Transverse colon (tissue), 4 donors: ENCODE measurements at regions not wholly inside any gene's neighbourhood (a gene's known extent, or its start where the extent isn't known, plus 50 kb on each side); places are given as distances from the start of the nearest gene placed in this dataset.
"Not testable (repeated sequence)": the region's sequence is repeated elsewhere in the genome, so short reads cannot be mapped to it uniquely, and the experiment has no call there.

Source experiments
- DNase-seq: peaks from one replicate; pipeline ENCODE4 v3.0.0-alpha.2; 2019
- H3K27ac ChIP-seq, 4 donors: fragments of 200-600 bp; sonication (generic); 2 replicates each; pipeline ENCODE4 v1.5.1; 2016 to 2018; ENCODE audit warnings: inconsistent platforms in 4 of 4
- H3K27me3 ChIP-seq: fragments of 200-600 bp; sonication (generic); 2 replicates; pipeline ENCODE4 v1.5.1; 2017; ENCODE audit warnings: inconsistent platforms
- H3K36me3 ChIP-seq, 4 donors: fragments of 200-600 bp; sonication (generic); 2 replicates each; pipeline ENCODE4 v1.5.1; 2017 to 2019; ENCODE audit warnings: inconsistent platforms in 4 of 4
- H3K4me1 ChIP-seq, 4 donors: fragments of 200-600 bp; sonication (generic); 2 replicates each; pipeline ENCODE4 v1.5.1; 2017 to 2020; ENCODE audit warnings: inconsistent platforms in 4 of 4
- H3K4me3 ChIP-seq, 4 donors: fragments of 200-600 bp; sonication (generic); 1 replicate in 1 of 4; 2 replicates in 3 of 4; pipeline versions ENCODE4 v1.5.1 to v1.6.1; 2017 to 2019; ENCODE audit warnings: inconsistent platforms in 4 of 4
- H3K9me3 ChIP-seq, 2 donors: fragments of 200-600 bp; sonication (generic); 2 replicates each; pipeline ENCODE4 v1.5.1; 2017 to 2019; ENCODE audit warnings: inconsistent platforms in 2 of 2
- EP300 ChIP-seq: sonication (generic); formaldehyde crosslinking; IDR thresholded peaks from one replicate; pipeline ENCODE4 v1.6.1; 2017; ENCODE audit warnings: antibody characterized with exemption, low read depth
- POLR2A ChIP-seq: fragments of 450-650 bp; IDR thresholded peaks from one replicate; pipeline ENCODE4 v1.6.1; 2016; ENCODE audit warnings: antibody characterized with exemption, mild to moderate bottlenecking, moderate library complexity
- POLR2AphosphoS5 ChIP-seq, 3 donors: sonication (generic); formaldehyde crosslinking; IDR thresholded peaks; one replicate each; pipeline ENCODE4 v1.6.1; 2016; ENCODE audit warnings: antibody characterized with exemption in 3 of 3
- WGBS, 2 donors: methylation state at CpG; one replicate each; pipeline ENCODE4 v1.1.5; 2018; ENCODE audit warnings: low coverage in 1 of 2; 5-methylcytosine and 5-hydroxymethylcytosine counted together
- in situ Hi-C, 4 donors: fragments of 200-750 bp; cut with MboI; loops; one replicate each; pipeline versions ENCODE4 v1.15.0 to v1.15.1; 2017; ENCODE audit warnings: low sequenced_read_pairs in 3 of 4, low pct_ligation_motif_present in 1 of 4, low pct_unique_long_range_greater_than_20kb in 1 of 4
- intact Hi-C: fragments of 100-400 bp; cut with DNase I; formaldehyde crosslinking; loops from one replicate; pipeline ENCODE4 v1.15.1; 2023; ENCODE audit warnings: low total_unique reads
- TF ChIP-seq, protein P1 (sequence below), 5 experiments: fragments of 200-600 bp in 3 of 5; fragments of 450-650 bp in 2 of 5; sonication (generic) in 3 of 5; IDR thresholded peaks; 1 replicate in 2 of 5; 2 replicates in 3 of 5; pipeline ENCODE4 v1.5.1; 2016 to 2017; ENCODE audit warnings: antibody characterized with exemption in 5 of 5, inconsistent platforms in 3 of 5, mild to moderate bottlenecking in 2 of 5, moderate library complexity in 1 of 5

GRCh38 chr9:71515626-71516025 lies 252.7 kb downstream of the CEMIP2 start:
- in situ Hi-C loops, result no loop called here
- TF ChIP-seq POLR2AphosphoS5 (IDR thresholded peaks at IDR 0.05) (no peak), POLR2A (no peak), EP300 (no peak)
- TF ChIP-seq, protein P1, sequence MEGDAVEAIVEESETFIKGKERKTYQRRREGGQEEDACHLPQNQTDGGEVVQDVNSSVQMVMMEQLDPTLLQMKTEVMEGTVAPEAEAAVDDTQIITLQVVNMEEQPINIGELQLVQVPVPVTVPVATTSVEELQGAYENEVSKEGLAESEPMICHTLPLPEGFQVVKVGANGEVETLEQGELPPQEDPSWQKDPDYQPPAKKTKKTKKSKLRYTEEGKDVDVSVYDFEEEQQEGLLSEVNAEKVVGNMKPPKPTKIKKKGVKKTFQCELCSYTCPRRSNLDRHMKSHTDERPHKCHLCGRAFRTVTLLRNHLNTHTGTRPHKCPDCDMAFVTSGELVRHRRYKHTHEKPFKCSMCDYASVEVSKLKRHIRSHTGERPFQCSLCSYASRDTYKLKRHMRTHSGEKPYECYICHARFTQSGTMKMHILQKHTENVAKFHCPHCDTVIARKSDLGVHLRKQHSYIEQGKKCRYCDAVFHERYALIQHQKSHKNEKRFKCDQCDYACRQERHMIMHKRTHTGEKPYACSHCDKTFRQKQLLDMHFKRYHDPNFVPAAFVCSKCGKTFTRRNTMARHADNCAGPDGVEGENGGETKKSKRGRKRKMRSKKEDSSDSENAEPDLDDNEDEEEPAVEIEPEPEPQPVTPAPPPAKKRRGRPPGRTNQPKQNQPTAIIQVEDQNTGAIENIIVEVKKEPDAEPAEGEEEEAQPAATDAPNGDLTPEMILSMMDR (IDR thresholded peaks at IDR 0.05), result no peak
- Histone ChIP-seq H3K9me3 (no peaks in the 10 kb centered on the region), H3K4me3 (no peak overlapping the region), H3K4me1 (peaks cover 0 to 3% (median 0%) of the 10 kb centered on the region in 4 donors), H3K27me3 (no peaks in the 10 kb centered on the region), H3K27ac (no peak overlapping the region), H3K36me3 (no peaks in the 10 kb centered on the region)
- intact Hi-C loops, result no loop called here
- 52 to 67% methylated on average over 1 of the region's 1 CpG for WGBS, 2 donors
- DNase-seq, result no peak

DNA sequence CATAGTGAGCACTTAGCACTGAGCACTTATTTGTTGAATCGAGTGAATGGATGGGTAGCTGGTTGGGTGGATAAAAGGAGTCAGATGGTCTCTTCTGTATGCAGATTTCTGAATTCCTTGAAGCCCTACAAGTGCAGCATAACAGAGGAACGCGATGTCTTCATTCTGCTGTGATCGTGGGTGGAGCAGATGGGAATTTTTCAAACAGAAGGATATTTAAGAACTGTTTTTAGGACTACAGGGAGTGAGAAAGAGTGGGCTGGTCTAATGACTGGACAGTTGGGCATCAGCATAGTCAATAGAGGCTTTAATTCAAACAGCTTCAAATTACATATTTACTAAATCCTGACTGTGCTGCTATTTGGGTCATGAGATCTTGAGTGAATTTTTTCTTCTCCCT lies 253.2 kb downstream of the CEMIP2 start:
- in situ Hi-C loops, result no loop called here
- intact Hi-C loops, result no loop called here
- 85% methylated on average over 4 of the region's 4 CpGs; no CpG with 5 or more reads in 1 of the 2 donors for WGBS, 2 donors

DNA sequence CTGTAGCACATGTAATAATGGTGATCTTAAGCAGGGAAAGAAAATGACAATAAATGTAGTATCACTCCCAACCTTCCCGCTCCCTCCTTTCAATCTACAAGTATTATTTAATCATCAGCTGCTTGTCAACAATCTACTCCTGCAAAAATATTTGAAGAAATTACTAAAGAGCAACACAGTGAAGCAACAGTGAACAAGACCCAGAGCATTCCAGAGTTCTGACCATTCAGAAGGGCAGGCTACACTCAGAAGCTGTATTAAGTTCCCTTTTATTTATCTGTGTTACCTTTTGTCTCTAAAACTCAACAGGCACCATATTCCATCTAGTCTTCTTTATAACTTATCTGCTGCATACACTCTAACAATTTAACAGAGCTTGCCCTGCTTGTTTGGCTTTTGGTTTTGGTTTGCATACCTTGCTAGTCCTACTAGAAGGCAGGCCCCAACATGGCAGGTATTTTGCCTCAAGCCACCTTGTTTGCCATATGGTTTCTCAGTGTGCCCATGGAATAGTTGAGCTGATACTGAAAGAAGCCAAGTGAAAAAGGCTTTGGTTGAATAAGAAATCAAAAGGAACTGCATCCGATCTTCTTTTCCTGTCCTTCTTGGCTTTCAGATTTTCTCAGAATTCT lies 253.9 kb downstream of the CEMIP2 start:
- intact Hi-C loops (no loop called here), in situ Hi-C loops (no loop called here)
- no peak for DNase-seq
- Histone ChIP-seq H3K27ac (no peak overlapping the region), H3K36me3 (no peaks in the 10 kb centered on the region), H3K27me3 (no peaks in the 10 kb centered on the region), H3K4me1 (peaks cover 0 to 3% (median 0%) of the 10 kb centered on the region in 4 donors), H3K4me3 (no peak overlapping the region), H3K9me3 (no peaks in the 10 kb centered on the region)
- TF ChIP-seq, protein P1 (IDR thresholded peaks at IDR 0.05), result no peak
- no peak for TF ChIP-seq EP300
- TF ChIP-seq POLR2AphosphoS5 (IDR thresholded peaks at IDR 0.05), result no peak
- no peak for TF ChIP-seq POLR2A
- WGBS, 2 donors, result 83 to 97% methylated on average over 2 of the region's 2 CpGs

More for the DNA sequence above, 253.2 kb downstream of the CEMIP2 start:
- no peak for DNase-seq
- Histone ChIP-seq H3K4me3 (no peak overlapping the region), H3K9me3 (no peaks in the 10 kb centered on the region), H3K4me1 (peaks cover 0 to 3% (median 0%) of the 10 kb centered on the region in 4 donors), H3K27ac (no peak overlapping the region), H3K36me3 (no peaks in the 10 kb centered on the region), H3K27me3 (no peaks in the 10 kb centered on the region)
- TF ChIP-seq EP300, result no peak
- no peak for TF ChIP-seq POLR2AphosphoS5 (IDR thresholded peaks at IDR 0.05)
- TF ChIP-seq POLR2A, result no peak
- TF ChIP-seq, protein P1 (IDR thresholded peaks at IDR 0.05), result no peak

DNA sequence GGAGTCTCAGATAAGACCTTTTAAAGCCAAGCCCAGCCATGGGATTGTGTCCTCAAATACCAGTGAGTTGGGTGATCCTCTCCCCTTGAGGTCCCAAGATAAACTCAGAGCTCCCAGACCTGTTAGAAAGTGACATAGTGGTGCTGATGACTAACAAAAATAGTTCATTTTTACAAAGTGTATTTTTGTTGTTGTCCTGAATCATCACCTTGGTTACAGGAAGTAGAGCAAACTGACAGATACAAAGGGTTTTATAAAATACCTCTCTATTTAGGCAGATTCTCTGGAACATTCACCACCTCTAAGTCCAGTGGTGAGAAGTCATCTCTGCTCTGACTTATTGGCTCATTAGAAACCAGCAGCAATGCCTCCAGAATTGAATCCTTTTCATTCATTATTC lies 259.3 kb downstream of the CEMIP2 start:
- Histone ChIP-seq H3K4me3 (no peak overlapping the region), H3K27ac (no peak overlapping the region), H3K9me3 (no peaks in the 10 kb centered on the region), H3K4me1 (peaks cover 0 to 30% (median 10%) of the 10 kb centered on the region in 4 donors), H3K36me3 (no peaks in the 10 kb centered on the region), H3K27me3 (no peaks in the 10 kb centered on the region)
- intact Hi-C loops, result no loop called here
- no peak for TF ChIP-seq POLR2AphosphoS5 (IDR thresholded peaks at IDR 0.05)
- TF ChIP-seq POLR2A, result no peak
- no peak for TF ChIP-seq EP300
- TF ChIP-seq, protein P1 (IDR thresholded peaks at IDR 0.05), result no peak
- in situ Hi-C loops, result no loop called here
- no peak for DNase-seq

GRCh38 chr9:71508141-71508540 lies 260.2 kb downstream of the CEMIP2 start:
- H3K27me3 ChIP-seq, H3K4me3 ChIP-seq, intact Hi-C loops, H3K9me3 ChIP-seq, H3K36me3 ChIP-seq, in situ Hi-C loops, DNase-seq: not testable (repeated sequence)
- Histone ChIP-seq H3K4me1 (peaks cover 0 to 30% (median 10%) of the 10 kb centered on the region in 4 donors), H3K27ac (peak overlapping the region in 2 of 4 donors; percentile 22 to 33)
- 57 to 65% methylated on average over 2 of the region's 2 CpGs for WGBS, 2 donors
